ENCODE measurements at regions not wholly inside any gene's neighbourhood (a gene's known extent, or its start where the extent isn't known, plus 50 kb on each side); places are given as distances from the start of the nearest gene placed in this dataset.
"Not testable (repeated sequence)": the region's sequence is repeated elsewhere in the genome, so short reads cannot be mapped to it uniquely, and the experiment has no call there.

DNA sequence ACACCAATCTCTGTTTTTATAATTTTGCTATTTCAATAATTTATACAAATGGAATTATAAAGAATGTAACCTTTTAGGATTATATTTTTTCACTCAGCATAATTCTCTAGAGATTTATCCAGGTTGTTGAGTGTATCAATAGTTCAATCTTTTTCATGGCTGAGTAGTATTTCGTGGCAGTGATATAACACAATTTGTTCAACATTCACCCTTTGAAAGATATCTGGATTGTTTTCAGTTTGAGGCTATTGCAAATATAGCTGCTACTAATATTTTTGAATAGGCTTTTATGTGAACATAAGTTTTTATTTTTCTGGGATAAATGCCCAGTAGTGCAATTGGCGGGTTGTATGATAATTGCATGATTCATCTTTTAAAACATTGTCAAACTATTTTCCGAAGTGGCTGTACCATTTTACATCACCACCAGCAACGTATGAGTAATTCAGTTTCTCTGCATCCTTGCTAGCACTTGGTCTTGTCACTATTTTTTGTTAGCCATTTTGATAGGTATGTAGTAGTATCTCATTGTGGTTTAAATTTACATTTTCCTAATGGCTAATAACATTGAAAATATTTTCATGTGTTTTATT is 55.6 kb upstream of the ABCD3 start:
- no peaks in the 10 kb centered on the region for H3K36me3 ChIP-seq (ENCODE audit: control insufficient read depth, insufficient read depth, low read length, severe bottlenecking)
- no peaks in the 10 kb centered on the region for H3K27me3 ChIP-seq (replicated peaks; ENCODE audit: control insufficient read depth, insufficient read depth, low read length)
- peaks cover 6% of the 10 kb centered on the region for H3K9me3 ChIP-seq (ENCODE audit: control insufficient read depth, low read length)
- no peaks in the 10 kb centered on the region for H3K4me1 ChIP-seq (ENCODE audit: control insufficient read depth, insufficient read depth, low read length)
- no peak overlapping the region for H3K4me3 ChIP-seq (ENCODE audit: low read length)
- DNase-seq (ENCODE audit: low read depth): peak; percentile 8
- no peak overlapping the region for H3K9ac ChIP-seq (ENCODE audit: low read length)

DNA sequence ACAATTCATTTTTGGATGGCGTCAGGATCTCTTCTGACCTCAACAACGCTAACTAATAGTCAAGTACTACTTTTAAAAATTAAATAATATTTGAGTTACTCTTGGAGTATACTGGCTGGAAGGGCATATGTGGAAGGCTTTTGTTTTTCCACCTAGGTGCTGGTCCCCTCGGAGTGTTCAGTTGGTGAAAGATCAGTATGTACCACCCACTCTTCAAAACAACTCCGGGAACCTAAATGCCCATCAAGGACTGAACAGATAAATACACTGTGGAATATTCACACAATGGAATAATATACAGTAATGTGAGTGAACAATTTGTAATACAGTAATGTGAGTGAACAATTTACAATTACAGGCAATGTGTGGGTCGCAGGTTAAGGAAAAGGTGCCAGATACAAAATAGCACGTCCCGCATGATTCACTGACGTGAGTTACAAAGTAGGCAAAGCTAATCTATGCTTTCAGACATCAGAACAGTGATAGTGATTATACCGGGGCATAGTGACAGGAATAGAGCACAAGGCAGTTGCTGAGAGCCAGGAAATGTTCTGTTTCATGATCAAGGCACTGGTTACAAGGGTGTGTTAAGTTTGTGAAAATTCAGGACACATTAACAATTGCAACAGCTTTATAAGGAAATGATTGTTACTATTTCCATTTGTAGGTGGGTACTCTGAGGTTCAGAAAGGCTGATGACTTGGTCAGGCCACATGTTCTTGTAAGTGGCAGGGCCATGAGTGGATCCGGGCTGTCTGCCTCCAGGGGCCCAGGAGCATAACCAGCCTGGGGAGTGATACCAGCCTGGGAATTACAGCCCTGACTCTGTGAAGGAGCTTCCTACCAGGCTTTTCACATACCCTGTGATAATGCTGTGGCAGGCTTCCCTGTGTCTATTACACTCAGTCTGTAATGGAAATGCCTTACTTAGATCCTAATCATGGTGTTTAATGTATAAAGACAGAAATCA is 59.3 kb upstream of the ABCD3 start:
- no peak overlapping the region for H3K4me3 ChIP-seq (ENCODE audit: low read length)
- H3K27me3 ChIP-seq (replicated peaks; ENCODE audit: control insufficient read depth, insufficient read depth, low read length): peaks cover 17% of the 10 kb centered on the region
- no peak overlapping the region for H3K9ac ChIP-seq (ENCODE audit: low read length)
- H3K9me3 ChIP-seq (ENCODE audit: control insufficient read depth, low read length): peaks cover 6% of the 10 kb centered on the region
- H3K36me3 ChIP-seq (ENCODE audit: control insufficient read depth, insufficient read depth, low read length, severe bottlenecking): no peaks in the 10 kb centered on the region
- H3K4me1 ChIP-seq (ENCODE audit: control insufficient read depth, insufficient read depth, low read length): peaks cover 4% of the 10 kb centered on the region
- no peak for DNase-seq (ENCODE audit: low read depth)

DNA sequence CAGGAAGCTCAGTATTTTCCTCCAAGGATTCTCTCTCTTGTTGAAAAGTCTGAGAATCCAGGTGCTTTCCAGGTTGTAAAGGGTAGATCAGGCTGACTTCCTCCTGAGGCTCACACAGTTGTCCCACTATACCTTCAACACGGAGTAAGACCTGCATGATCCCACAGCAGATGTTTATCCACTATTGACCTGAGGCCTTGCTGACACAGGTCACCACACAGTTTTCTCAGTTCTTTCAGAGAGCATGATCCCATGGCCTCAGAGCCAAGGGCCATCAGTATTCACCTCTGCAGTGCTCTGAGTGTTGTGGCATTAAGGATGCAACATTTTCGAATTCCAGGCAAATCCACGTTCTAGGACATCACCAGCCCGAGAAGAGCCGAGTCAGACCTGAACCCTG is 60.5 kb upstream of the ABCD3 start:
- H3K27me3 ChIP-seq (replicated peaks; ENCODE audit: control insufficient read depth, insufficient read depth, low read length): peaks cover 27% of the 10 kb centered on the region
- peaks cover 5% of the 10 kb centered on the region for H3K9me3 ChIP-seq (ENCODE audit: control insufficient read depth, low read length)
- no peaks in the 10 kb centered on the region for H3K36me3 ChIP-seq (ENCODE audit: control insufficient read depth, insufficient read depth, low read length, severe bottlenecking)
- peaks cover 4% of the 10 kb centered on the region for H3K4me1 ChIP-seq (ENCODE audit: control insufficient read depth, insufficient read depth, low read length)
- DNase-seq (ENCODE audit: low read depth): no peak
- no peak overlapping the region for H3K4me3 ChIP-seq (ENCODE audit: low read length)
- no peak overlapping the region for H3K9ac ChIP-seq (ENCODE audit: low read length)

DNA sequence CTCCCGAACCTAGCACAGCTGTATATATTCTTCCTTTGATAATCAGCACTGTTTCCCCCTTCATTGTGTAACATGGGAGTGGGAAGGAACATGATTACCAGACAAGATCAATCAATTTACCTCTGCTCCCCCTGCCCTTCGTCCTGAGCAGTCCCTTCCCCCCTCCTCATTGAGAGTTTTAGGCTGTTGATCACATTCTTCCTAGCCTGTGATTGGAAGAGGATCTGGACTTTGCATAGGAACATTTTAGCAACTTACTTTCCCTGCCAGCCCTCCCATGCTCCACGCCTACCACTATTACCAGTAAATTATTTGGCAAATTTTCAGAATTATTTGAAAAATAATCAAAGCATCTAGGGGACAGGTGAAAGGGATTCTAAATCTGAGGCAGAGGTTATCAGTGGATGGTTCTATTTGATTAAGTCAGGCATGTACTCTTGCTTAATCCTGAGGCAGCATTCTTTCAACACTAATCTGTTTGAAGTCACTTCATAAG is 62.7 kb upstream of the ABCD3 start:
- no peak overlapping the region for H3K4me3 ChIP-seq (ENCODE audit: low read length)
- H3K9ac ChIP-seq (ENCODE audit: low read length): no peak overlapping the region
- no peaks in the 10 kb centered on the region for H3K36me3 ChIP-seq (ENCODE audit: control insufficient read depth, insufficient read depth, low read length, severe bottlenecking)
- no peaks in the 10 kb centered on the region for H3K9me3 ChIP-seq (ENCODE audit: control insufficient read depth, low read length)
- H3K27me3 ChIP-seq (replicated peaks; ENCODE audit: control insufficient read depth, insufficient read depth, low read length): peaks cover 45% of the 10 kb centered on the region
- peaks cover 5% of the 10 kb centered on the region for H3K4me1 ChIP-seq (ENCODE audit: control insufficient read depth, insufficient read depth, low read length)
- no peak for DNase-seq (ENCODE audit: low read depth)

DNA sequence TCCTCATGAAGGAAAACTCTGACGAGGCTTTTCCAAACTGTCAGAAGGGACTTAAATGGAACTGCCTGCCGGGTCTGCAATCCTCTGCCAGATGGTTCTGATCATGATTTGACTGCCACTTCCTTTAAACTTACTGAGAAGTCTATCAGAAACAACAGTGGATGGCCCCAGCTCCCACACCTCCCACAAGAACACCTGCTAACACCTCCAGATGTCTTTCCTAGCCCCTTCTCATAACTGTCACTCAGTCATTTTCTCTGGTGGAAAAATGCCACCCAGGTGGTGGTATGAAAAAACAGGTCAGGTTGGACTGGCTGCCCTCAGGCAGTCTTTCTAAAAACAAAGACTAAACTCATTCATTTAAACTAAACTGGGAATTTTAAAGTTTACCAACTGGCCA is 66.7 kb upstream of the ABCD3 start:
- Histone ChIP-seq H3K9ac (ENCODE audit: low read length) (no peak overlapping the region), H3K9me3 (ENCODE audit: control insufficient read depth, low read length) (no peaks in the 10 kb centered on the region), H3K4me1 (ENCODE audit: control insufficient read depth, insufficient read depth, low read length) (peaks cover 17% of the 10 kb centered on the region), H3K27me3 (replicated peaks; ENCODE audit: control insufficient read depth, insufficient read depth, low read length) (peaks cover 55% of the 10 kb centered on the region), H3K4me3 (ENCODE audit: low read length) (no peak overlapping the region), H3K36me3 (ENCODE audit: control insufficient read depth, insufficient read depth, low read length, severe bottlenecking) (no peaks in the 10 kb centered on the region)
- peak; percentile 32 for DNase-seq (ENCODE audit: low read depth)

DNA sequence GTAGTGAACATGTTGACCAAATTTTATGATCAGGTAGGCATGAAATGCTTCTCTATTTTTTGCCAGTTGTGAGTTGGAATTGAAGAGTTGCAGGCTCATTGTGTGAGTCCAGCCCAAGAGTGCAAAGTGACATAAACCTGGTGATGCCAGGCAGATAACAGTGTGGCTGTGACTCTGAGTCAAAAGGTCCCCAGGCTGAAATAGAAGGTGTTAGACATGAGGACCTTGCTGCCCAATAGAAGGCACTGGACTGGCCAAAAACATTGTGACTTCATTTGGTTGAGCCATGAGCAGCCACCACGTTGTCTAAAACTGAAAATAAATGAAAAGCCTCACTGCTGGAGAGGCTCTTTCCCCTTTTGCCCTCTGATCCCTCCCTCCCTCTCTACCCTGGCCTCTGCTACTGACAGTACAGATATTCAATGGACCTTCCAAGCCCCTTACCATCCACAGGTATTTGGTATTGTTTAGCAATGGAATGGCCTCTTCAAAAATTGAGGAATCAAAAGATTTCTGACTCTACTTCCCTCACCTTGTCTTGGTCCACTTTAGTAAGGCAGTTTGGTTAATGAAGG is 67.8 kb upstream of the ABCD3 start:
- Histone ChIP-seq H3K9ac (ENCODE audit: low read length) (no peak overlapping the region), H3K4me3 (ENCODE audit: low read length) (no peak overlapping the region), H3K4me1 (ENCODE audit: control insufficient read depth, insufficient read depth, low read length) (peaks cover 15% of the 10 kb centered on the region), H3K27me3 (replicated peaks; ENCODE audit: control insufficient read depth, insufficient read depth, low read length) (peaks cover 52% of the 10 kb centered on the region), H3K36me3 (ENCODE audit: control insufficient read depth, insufficient read depth, low read length, severe bottlenecking) (no peaks in the 10 kb centered on the region), H3K9me3 (ENCODE audit: control insufficient read depth, low read length) (no peaks in the 10 kb centered on the region)
- no peak for DNase-seq (ENCODE audit: low read depth)

DNA sequence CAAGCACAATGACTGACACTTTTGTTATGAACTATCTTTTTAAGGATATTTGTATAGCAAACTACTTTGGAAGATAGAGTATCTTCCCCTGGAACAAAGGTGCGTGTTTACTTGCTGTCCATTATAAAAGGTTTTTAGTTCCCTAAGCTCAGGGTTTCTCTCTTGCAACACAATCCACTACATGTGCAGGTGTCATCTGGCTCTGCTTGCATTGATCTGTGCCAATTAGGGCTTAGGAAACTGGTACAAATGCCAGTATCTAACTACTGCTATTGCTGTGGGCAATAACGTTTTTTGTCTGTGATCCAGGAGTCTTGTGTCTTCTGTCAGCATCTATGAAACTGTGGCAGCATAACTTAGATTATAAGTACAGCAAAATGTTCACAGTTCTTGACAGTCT is 68.3 kb upstream of the ABCD3 start:
- Histone ChIP-seq H3K9me3 (ENCODE audit: control insufficient read depth, low read length) (no peaks in the 10 kb centered on the region), H3K27me3 (replicated peaks; ENCODE audit: control insufficient read depth, insufficient read depth, low read length) (peaks cover 46% of the 10 kb centered on the region), H3K36me3 (ENCODE audit: control insufficient read depth, insufficient read depth, low read length, severe bottlenecking) (no peaks in the 10 kb centered on the region), H3K4me1 (ENCODE audit: control insufficient read depth, insufficient read depth, low read length) (peaks cover 13% of the 10 kb centered on the region), H3K4me3 (ENCODE audit: low read length) (no peak overlapping the region), H3K9ac (ENCODE audit: low read length) (no peak overlapping the region)
- no peak for DNase-seq (ENCODE audit: low read depth)

DNA sequence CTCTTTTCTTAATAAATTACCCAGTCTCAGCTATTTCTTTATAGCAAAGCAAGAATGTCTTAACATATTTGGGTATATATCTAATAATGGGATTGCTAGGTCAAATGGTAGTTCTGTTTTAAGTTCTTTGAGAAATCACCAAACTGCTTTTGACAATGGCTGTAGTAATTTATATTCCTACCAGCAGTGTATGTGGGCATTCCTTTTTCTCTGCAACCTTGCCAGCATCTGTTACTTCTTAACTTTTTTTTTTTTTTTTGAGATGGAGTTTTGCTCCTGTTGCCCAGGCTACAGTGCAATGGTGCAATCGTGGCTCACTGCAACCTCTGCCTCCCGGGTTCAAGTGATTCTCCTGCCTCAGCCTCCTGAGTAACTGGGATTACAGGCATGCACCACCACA is 69.8 kb upstream of the ABCD3 start:
- not testable (repeated sequence) for H3K9me3 ChIP-seq (ENCODE audit: control insufficient read depth, low read length); H3K9ac ChIP-seq (ENCODE audit: low read length); DNase-seq (ENCODE audit: low read depth); H3K4me3 ChIP-seq (ENCODE audit: low read length); H3K36me3 ChIP-seq (ENCODE audit: control insufficient read depth, insufficient read depth, low read length, severe bottlenecking)
- Histone ChIP-seq H3K27me3 (replicated peaks; ENCODE audit: control insufficient read depth, insufficient read depth, low read length) (peaks cover 34% of the 10 kb centered on the region), H3K4me1 (ENCODE audit: control insufficient read depth, insufficient read depth, low read length) (peaks cover 13% of the 10 kb centered on the region)

DNA sequence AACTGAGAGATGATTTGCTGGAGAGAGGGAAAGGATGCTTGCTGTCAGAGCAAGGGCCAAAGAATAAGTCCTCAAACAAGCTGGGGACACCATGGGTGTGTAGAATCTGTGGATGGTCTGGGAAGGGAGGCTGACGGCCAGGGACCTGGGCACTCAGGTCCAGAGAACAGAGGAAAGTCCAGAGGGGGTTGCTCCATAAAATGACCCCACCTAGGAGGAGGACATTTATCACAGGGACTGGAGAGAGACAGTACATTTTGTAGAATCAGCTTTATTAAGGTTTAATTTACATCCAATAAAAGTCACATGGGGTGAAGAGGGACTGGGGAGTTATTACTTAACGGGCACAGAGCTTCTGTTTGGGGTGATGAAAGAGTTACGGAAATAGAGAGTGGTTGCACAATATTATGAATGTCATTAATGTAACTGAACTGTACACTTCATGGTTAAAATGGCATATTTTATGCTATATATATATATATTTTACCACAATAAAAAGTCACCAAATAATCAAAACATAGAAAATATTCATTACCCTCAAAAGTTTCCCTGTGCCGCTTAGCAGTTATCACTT is 73.0 kb upstream of the ABCD3 start:
- H3K36me3 ChIP-seq (ENCODE audit: control insufficient read depth, insufficient read depth, low read length, severe bottlenecking): no peaks in the 10 kb centered on the region
- no peak overlapping the region for H3K4me3 ChIP-seq (ENCODE audit: low read length)
- H3K9ac ChIP-seq (ENCODE audit: low read length): no peak overlapping the region
- peaks cover 9% of the 10 kb centered on the region for H3K4me1 ChIP-seq (ENCODE audit: control insufficient read depth, insufficient read depth, low read length)
- DNase-seq (ENCODE audit: low read depth): no peak
- H3K27me3 ChIP-seq (replicated peaks; ENCODE audit: control insufficient read depth, insufficient read depth, low read length): peaks cover 18% of the 10 kb centered on the region
- no peaks in the 10 kb centered on the region for H3K9me3 ChIP-seq (ENCODE audit: control insufficient read depth, low read length)

DNA sequence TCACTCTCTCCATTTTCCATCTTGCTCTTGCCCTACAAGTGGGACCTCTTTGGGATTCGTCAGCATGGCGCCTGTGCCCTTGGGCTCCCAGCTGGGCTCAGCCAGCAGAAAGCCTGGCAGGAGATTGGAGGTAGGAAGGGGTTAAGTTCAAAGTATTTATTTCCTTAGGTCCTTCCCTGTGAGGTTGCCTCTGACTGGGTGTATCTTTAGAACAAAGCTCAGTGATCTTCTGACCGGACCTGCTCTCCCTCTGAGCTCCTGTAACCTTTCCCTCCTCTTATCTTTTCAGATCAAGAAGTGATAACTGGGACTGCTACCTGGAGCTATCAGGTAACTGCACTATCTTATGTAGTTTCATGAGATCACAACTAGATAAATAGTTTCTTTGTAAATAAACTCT is 75.8 kb upstream of the ABCD3 start:
- Histone ChIP-seq H3K4me1 (ENCODE audit: control insufficient read depth, insufficient read depth, low read length) (no peaks in the 10 kb centered on the region), H3K4me3 (ENCODE audit: low read length) (no peak overlapping the region), H3K9ac (ENCODE audit: low read length) (no peak overlapping the region), H3K36me3 (ENCODE audit: control insufficient read depth, insufficient read depth, low read length, severe bottlenecking) (no peaks in the 10 kb centered on the region), H3K9me3 (ENCODE audit: control insufficient read depth, low read length) (no peaks in the 10 kb centered on the region), H3K27me3 (replicated peaks; ENCODE audit: control insufficient read depth, insufficient read depth, low read length) (peaks cover 22% of the 10 kb centered on the region)
- no peak for DNase-seq (ENCODE audit: low read depth)

All from adipocyte (in vitro differentiated cells).